IMR-90 (cell line): ENCODE measurements at regions not wholly inside any gene's neighbourhood (a gene's known extent, or its start where the extent isn't known, plus 50 kb on each side); places are given as distances from the start of the nearest gene placed in this dataset.
A peak's percentile ranks its signal among the peaks of the same experiment; 100 is the strongest.

Experiments
- ATAC-seq: fragments of 200-7000 bp; cut with Tn5 transposase; 2 replicates; pipeline ENCODE4 v1.9.1; 2020; ENCODE audit warnings: low read depth, mild to moderate bottlenecking, moderate library complexity
- BruUV-seq: library from RNA; stranded (reverse); fragments of 400-500 nt; replicated peaks from 2 replicates; lab custom pipeline; 2021; lab: Mats Ljungman, UMichigan
- CTCF ChIA-PET: fragments of 300-600 bp; formaldehyde crosslinking; extraction: SDS; loops from one replicate; lab custom pipeline; 2021; ENCODE audit warnings: antibody characterized with exemption; lab: Yijun Ruan, JAX
- POLR2A ChIA-PET: fragments of 300-600 bp; sonication (Branson Sonifier 250); formaldehyde crosslinking; loops from one replicate; lab custom pipeline; 2022; ENCODE audit warnings: antibody characterized with exemption; ENCODE audit not compliant: unreplicated experiment; lab: Charles Lee
- DNase-seq: peaks from one replicate; pipeline ENCODE4 v3.0.0; 2013
- H2AFZ ChIP-seq: replicated peaks from 2 replicates; pipeline ENCODE3; 2013; ENCODE audit warnings: low read length, mild to moderate bottlenecking; ENCODE audit not compliant: poor library complexity
- H2AK5ac ChIP-seq: 2 replicates; pipeline ENCODE4 v1.6.1; 2013; ENCODE audit warnings: low read depth, low read length, inconsistent platforms
- H2AK9ac ChIP-seq: replicated peaks from 2 replicates; pipeline ENCODE3; 2013; ENCODE audit warnings: mild to moderate bottlenecking, low read depth, low read length, moderate library complexity; ENCODE audit not compliant: poor library complexity
- H2BK120ac ChIP-seq: 2 replicates; pipeline ENCODE4 v1.6.1; 2013; ENCODE audit warnings: low read depth, low read length, inconsistent platforms
- H2BK15ac ChIP-seq: 3 replicates; pipeline ENCODE4 v1.6.1; 2013; ENCODE audit warnings: low read depth, low read length, inconsistent platforms
- H2BK20ac ChIP-seq: 2 replicates; pipeline ENCODE4 v1.6.1; 2013; ENCODE audit warnings: low read depth, mild to moderate bottlenecking, inconsistent platforms, low read length, moderate library complexity
- H2BK5ac ChIP-seq: 2 replicates; pipeline ENCODE4 v1.6.1; 2013; ENCODE audit warnings: mild to moderate bottlenecking, low read depth, low read length, inconsistent platforms; ENCODE audit not compliant: poor library complexity, severe bottlenecking
- H3K14ac ChIP-seq: replicated peaks from 2 replicates; pipeline ENCODE4 v1.6.1; 2013; ENCODE audit warnings: low read depth, low read length, inconsistent platforms
- H3K18ac ChIP-seq: 2 replicates; pipeline ENCODE4 v1.6.1; 2013; ENCODE audit warnings: low read depth, low read length, control low read depth
- H3K23ac ChIP-seq: 2 replicates; pipeline ENCODE4 v1.6.1; 2013; ENCODE audit warnings: low read depth, low read length, inconsistent platforms
- H3K27ac ChIP-seq: 2 replicates; pipeline ENCODE4 v1.5.1; 2013; ENCODE audit warnings: mild to moderate bottlenecking, control low read depth, low read length; ENCODE audit not compliant: insufficient read depth
- H3K27me3 ChIP-seq: 2 replicates; pipeline ENCODE4 v1.6.1; 2013; ENCODE audit warnings: low read length; ENCODE audit not compliant: control insufficient read depth, insufficient read depth
- H3K36me3 ChIP-seq: 2 replicates; pipeline ENCODE4 v1.6.1; 2013; ENCODE audit warnings: low read length, mixed read lengths; ENCODE audit not compliant: control insufficient read depth, insufficient read depth
- H3K4ac ChIP-seq: 2 replicates; pipeline ENCODE4 v1.6.1; 2013; ENCODE audit warnings: low read depth, low read length, inconsistent platforms
- H3K4me1 ChIP-seq: 2 replicates; pipeline ENCODE4 v1.6.1; 2013; ENCODE audit warnings: low read length, mixed read lengths; ENCODE audit not compliant: control insufficient read depth, insufficient read depth
- H3K4me2 ChIP-seq: 2 replicates; pipeline ENCODE4 v1.6.1; 2013; ENCODE audit warnings: low read depth, mild to moderate bottlenecking, control low read depth, low read length, moderate library complexity
- H3K4me3 ChIP-seq: 2 replicates; pipeline ENCODE4 v1.5.1; 2013; ENCODE audit warnings: low read depth, mild to moderate bottlenecking, control low read depth, low read length, moderate library complexity; ENCODE audit not compliant: insufficient read depth
- H3K56ac ChIP-seq: 2 replicates; pipeline ENCODE4 v1.6.1; 2013; ENCODE audit warnings: low read length, inconsistent platforms; ENCODE audit not compliant: insufficient read depth; ENCODE audit errors: extremely low read depth
- H3K79me1 ChIP-seq, 2 experiments: 2 replicates each; pipeline ENCODE4 v1.6.1; 2013; ENCODE audit warnings: low read length in 2 of 2, inconsistent platforms in 1 of 2, low read depth in 1 of 2
- H3K9ac ChIP-seq: 2 replicates; pipeline ENCODE4 v1.6.1; 2013; ENCODE audit warnings: low read depth, low read length, control low read depth
- H3K9me1 ChIP-seq: 2 replicates; pipeline ENCODE4 v1.6.1; 2013; ENCODE audit warnings: low read length, inconsistent platforms; ENCODE audit not compliant: insufficient read depth
- H3K9me3 ChIP-seq: 2 replicates; pipeline ENCODE4 v1.6.1; 2013; ENCODE audit warnings: low read length; ENCODE audit not compliant: control insufficient read depth, insufficient read depth
- H4K20me1 ChIP-seq: 2 replicates; pipeline ENCODE4 v1.6.1; 2013; ENCODE audit warnings: low read length, inconsistent platforms; ENCODE audit not compliant: insufficient read depth
- H4K5ac ChIP-seq: 2 replicates; pipeline ENCODE4 v1.6.1; 2013; ENCODE audit warnings: mild to moderate bottlenecking, low read depth, low read length, control low read depth
- H4K8ac ChIP-seq, 2 experiments: 2 replicates each; pipeline ENCODE4 v1.6.1; 2013; ENCODE audit warnings: low read depth in 2 of 2, low read length in 2 of 2, control low read depth in 1 of 2, inconsistent platforms in 1 of 2
- H4K91ac ChIP-seq: 2 replicates; pipeline ENCODE4 v1.6.1; 2013; ENCODE audit warnings: low read depth, low read length, inconsistent platforms; ENCODE audit not compliant: insufficient read depth
- BHLHE40 ChIP-seq: fragments of 150-350 bp; IDR thresholded peaks from 2 replicates; pipeline ENCODE4 v1.6.1; 2016; ENCODE audit warnings: mild to moderate bottlenecking, low read depth, low read length
- CEBPB ChIP-seq: IDR thresholded peaks from 2 replicates; pipeline ENCODE4 v1.6.1; 2012; ENCODE audit warnings: low read depth, low read length, improper control_type of control experiment
- CHD1 ChIP-seq: IDR thresholded peaks from 2 replicates; pipeline ENCODE4 v1.6.1; 2012; ENCODE audit warnings: low read depth, low read length, improper control_type of control experiment
- CTCF ChIP-seq: conservative IDR thresholded peaks from 2 replicates; pipeline ENCODE4 v1.5.1; 2012; ENCODE audit warnings: mild to moderate bottlenecking, low read depth, low read length, improper control_type of control experiment
- ELK1 ChIP-seq: fragments of 150-350 bp; IDR thresholded peaks from 2 replicates; pipeline ENCODE4 v1.6.1; 2016; ENCODE audit warnings: low read depth, mild to moderate bottlenecking, low read length, moderate library complexity, borderline replicate concordance
- FOS ChIP-seq: fragments of 150-350 bp; IDR thresholded peaks from 2 replicates; pipeline ENCODE4 v1.6.1; 2016; ENCODE audit warnings: low read depth, low read length
- MAFK ChIP-seq: IDR thresholded peaks from 2 replicates; pipeline ENCODE4 v1.6.1; 2012; ENCODE audit warnings: low read depth, low read length, improper control_type of control experiment
- MAZ ChIP-seq: IDR thresholded peaks from 2 replicates; pipeline ENCODE4 v1.6.1; 2012; ENCODE audit warnings: low read depth, mild to moderate bottlenecking, low read length, improper control_type of control experiment, moderate library complexity, borderline replicate concordance
- MXI1 ChIP-seq: IDR thresholded peaks from 2 replicates; pipeline ENCODE4 v1.6.1; 2012; ENCODE audit warnings: low read depth, mild to moderate bottlenecking, low read length, moderate library complexity, borderline replicate concordance
- NFE2L2 ChIP-seq: fragments of 150-350 bp; IDR thresholded peaks from 2 replicates; pipeline ENCODE4 v1.6.1; 2016; ENCODE audit warnings: low read depth, mild to moderate bottlenecking, low read length
- POLR2A ChIP-seq: IDR thresholded peaks from 2 replicates; pipeline ENCODE4 v1.6.1; 2012; ENCODE audit warnings: mild to moderate bottlenecking, low read depth, low read length
- RAD21 ChIP-seq: IDR thresholded peaks from 2 replicates; pipeline ENCODE4 v1.6.1; 2012; ENCODE audit warnings: low read length, improper control_type of control experiment
- RCOR1 ChIP-seq: IDR thresholded peaks from 2 replicates; pipeline ENCODE4 v1.6.1; 2012; ENCODE audit warnings: mild to moderate bottlenecking, low read length, improper control_type of control experiment; ENCODE audit not compliant: insufficient replicate concordance
- RFX5 ChIP-seq: IDR thresholded peaks from 2 replicates; pipeline ENCODE4 v1.8.0; 2012; ENCODE audit warnings: low read depth, mild to moderate bottlenecking, low read length, moderate library complexity
- SMC3 ChIP-seq: fragments of 150-350 bp; IDR thresholded peaks from 2 replicates; pipeline ENCODE4 v1.6.1; 2016; ENCODE audit warnings: low read depth, mild to moderate bottlenecking, antibody characterized with exemption, low read length, moderate library complexity
- USF2 ChIP-seq: fragments of 150-350 bp; IDR thresholded peaks from 2 replicates; pipeline ENCODE4 v1.6.1; 2017; ENCODE audit warnings: mild to moderate bottlenecking, antibody characterized with exemption, low read length, low read depth
- WGBS, 2 experiments: methylation state at CpG; one replicate each; pipeline versions ENCODE4 v1.1.5 to v1.1.7; 2013; ENCODE audit warnings: missing lambda C conversion rate in 2 of 2; ENCODE audit not compliant: insufficient read length in 1 of 2; ENCODE audit errors: extremely low coverage in 2 of 2; 5-methylcytosine and 5-hydroxymethylcytosine counted together
- dilution Hi-C: fragments of 300-500 bp; cut with HindIII; formaldehyde crosslinking; loops from one replicate; pipeline ENCODE4 v1.14.3; 2018; ENCODE audit warnings: low sequenced_read_pairs; ENCODE audit not compliant: unreplicated experiment
- in situ Hi-C: fragments of 300-500 bp; cut with MboI; formaldehyde crosslinking; loops from 3 replicates; pipeline ENCODE4 v1.14.3; 2019; ENCODE audit warnings: low sequenced_read_pairs, inconsistent platforms, mixed read lengths
- intact Hi-C: fragments of 100-400 bp; cut with micrococcal nuclease; formaldehyde crosslinking; loops from 2 replicates; pipeline ENCODE4 v1.10.0; 2022

- H2AK5ac ChIP-seq, result no peak overlapping the region
- H2BK120ac ChIP-seq, result no peak overlapping the region
- in situ Hi-C loops, result no loop called here
- no peak overlapping the region for H3K4ac ChIP-seq
- WGBS, 2 experiments, result 59% methylated on average over 5 of the region's 11 CpGs; no CpG with 5 or more reads in 1 of the 2 experiments
- TF ChIP-seq RFX5, result no peak
- no peak for TF ChIP-seq CTCF
- no peak for TF ChIP-seq RCOR1
- no peak for TF ChIP-seq MXI1
- TF ChIP-seq MAZ, result no peak
- no peak for TF ChIP-seq FOS
- TF ChIP-seq CEBPB, result no peak
- no peak for TF ChIP-seq SMC3
- TF ChIP-seq ELK1, result no peak
- TF ChIP-seq MAFK, result no peak
- TF ChIP-seq NFE2L2, result no peak
- TF ChIP-seq USF2, result no peak
- TF ChIP-seq BHLHE40, result no peak
- no peak for TF ChIP-seq RAD21
- no peak for TF ChIP-seq CHD1
- no peak for TF ChIP-seq POLR2A
- ATAC-seq, result no peak
- H2BK15ac ChIP-seq, result no peak overlapping the region
- H3K27ac ChIP-seq, result no peak overlapping the region
- H2AFZ ChIP-seq, result no peak overlapping the region
- peaks cover 7% of the 10 kb centered on the region for H3K36me3 ChIP-seq
- POLR2A ChIA-PET, result no interaction called here
- peaks cover 35 to 97% of the 10 kb centered on the region in 2 experiments for H3K79me1 ChIP-seq
- no TSS peak for BruUV-seq
- peak overlapping the region in 1 of 2 experiments; percentile 3; a peak in 1 of 4 replicates for H4K8ac ChIP-seq
- no peak overlapping the region for H2BK20ac ChIP-seq
- no peak overlapping the region for H2BK5ac ChIP-seq
- H3K4me2 ChIP-seq, result no peak overlapping the region
- H3K9me1 ChIP-seq, result peaks cover 26% of the 10 kb centered on the region
- no peak overlapping the region for H2AK9ac ChIP-seq
- no peak for DNase-seq
- no peak overlapping the region for H3K23ac ChIP-seq
- no peak overlapping the region for H4K91ac ChIP-seq
- no peak overlapping the region for H3K56ac ChIP-seq
- dilution Hi-C loops, result no loop called here
- CTCF ChIA-PET, result no interaction called here
- peaks cover 7% of the 10 kb centered on the region for H3K4me1 ChIP-seq
- no peak overlapping the region for H3K4me3 ChIP-seq
- H3K27me3 ChIP-seq, result no peaks in the 10 kb centered on the region
- no peaks in the 10 kb centered on the region for H3K9me3 ChIP-seq
- H3K18ac ChIP-seq, result no peak overlapping the region
- H4K20me1 ChIP-seq, result peaks cover 83% of the 10 kb centered on the region
- no peak overlapping the region for H3K9ac ChIP-seq
- intact Hi-C loops, result no loop called here
- no peak overlapping the region for H4K5ac ChIP-seq
- H3K14ac ChIP-seq, result no peak overlapping the region
These were observed 151.6 kb downstream of the GLI2 start for GRCh38 chr2:120887320-120887697.
